ENCODE measurements at regions not wholly inside any gene's neighbourhood (a gene's known extent, or its start where the extent isn't known, plus 50 kb on each side); places are given as distances from the start of the nearest gene placed in this dataset.

DNA sequence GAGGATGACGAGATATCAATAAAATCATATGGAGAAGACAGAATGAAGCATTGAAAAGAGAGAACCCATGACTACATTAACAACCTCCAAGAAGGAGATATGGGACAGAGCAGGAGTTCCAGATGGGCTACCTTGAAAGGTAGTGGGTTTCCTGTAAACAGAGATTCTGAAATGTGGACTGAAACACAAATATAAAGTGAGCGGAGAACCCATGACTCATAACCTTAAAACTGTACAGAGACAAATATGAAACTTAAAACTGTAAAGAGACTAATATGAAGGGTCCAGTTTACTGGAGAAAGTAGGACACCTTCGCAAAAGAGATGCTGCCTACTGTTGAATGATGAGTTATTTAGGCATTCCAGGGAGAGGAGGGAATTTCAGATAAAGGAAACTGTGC lies 383.7 kb downstream of the CAAP1 start:
- Mint-ChIP-seq H3K4me3 (ENCODE audit: unreplicated experiment) (no peak overlapping the region), H3K27ac (ENCODE audit: unreplicated experiment) (no peak overlapping the region), H3K27me3 (ENCODE audit: low read depth, unreplicated experiment) (peaks cover 5% of the 10 kb centered on the region), H3K36me3 (ENCODE audit: low read depth, unreplicated experiment) (no peaks in the 10 kb centered on the region), H3K4me1 (ENCODE audit: low read depth, unreplicated experiment) (no peaks in the 10 kb centered on the region), H3K9me3 (ENCODE audit: unreplicated experiment) (no peaks in the 10 kb centered on the region)
- Histone ChIP-seq H3K27me3 (ENCODE audit: insufficient read depth, low read length) (no peaks in the 10 kb centered on the region), H3K9ac (ENCODE audit: low read length) (no peak overlapping the region), H3K4me3 (ENCODE audit: insufficient read depth, low read depth, low read length) (no peak overlapping the region), H3K4me2 (ENCODE audit: low read length) (no peak overlapping the region), H3K4me1 (ENCODE audit: insufficient read depth, low read length) (no peaks in the 10 kb centered on the region), H3K9me3 (ENCODE audit: insufficient read depth, low read depth, low read length) (no peaks in the 10 kb centered on the region), H3K27ac (ENCODE audit: low read depth, low read length) (no peak overlapping the region), H4K20me1 (ENCODE audit: insufficient read depth, low read length) (no peaks in the 10 kb centered on the region), H3K36me3 (ENCODE audit: insufficient read depth, low read length) (no peaks in the 10 kb centered on the region), H2AFZ (ENCODE audit: low read depth, low read length) (no peak overlapping the region), H3K79me2 (ENCODE audit: insufficient read depth, low read length) (no peaks in the 10 kb centered on the region)
- DNase-seq (ENCODE audit: low read depth) (no peak), FAIRE-seq (no peak)
- TF ChIP-seq, protein P1, sequence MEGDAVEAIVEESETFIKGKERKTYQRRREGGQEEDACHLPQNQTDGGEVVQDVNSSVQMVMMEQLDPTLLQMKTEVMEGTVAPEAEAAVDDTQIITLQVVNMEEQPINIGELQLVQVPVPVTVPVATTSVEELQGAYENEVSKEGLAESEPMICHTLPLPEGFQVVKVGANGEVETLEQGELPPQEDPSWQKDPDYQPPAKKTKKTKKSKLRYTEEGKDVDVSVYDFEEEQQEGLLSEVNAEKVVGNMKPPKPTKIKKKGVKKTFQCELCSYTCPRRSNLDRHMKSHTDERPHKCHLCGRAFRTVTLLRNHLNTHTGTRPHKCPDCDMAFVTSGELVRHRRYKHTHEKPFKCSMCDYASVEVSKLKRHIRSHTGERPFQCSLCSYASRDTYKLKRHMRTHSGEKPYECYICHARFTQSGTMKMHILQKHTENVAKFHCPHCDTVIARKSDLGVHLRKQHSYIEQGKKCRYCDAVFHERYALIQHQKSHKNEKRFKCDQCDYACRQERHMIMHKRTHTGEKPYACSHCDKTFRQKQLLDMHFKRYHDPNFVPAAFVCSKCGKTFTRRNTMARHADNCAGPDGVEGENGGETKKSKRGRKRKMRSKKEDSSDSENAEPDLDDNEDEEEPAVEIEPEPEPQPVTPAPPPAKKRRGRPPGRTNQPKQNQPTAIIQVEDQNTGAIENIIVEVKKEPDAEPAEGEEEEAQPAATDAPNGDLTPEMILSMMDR (IDR thresholded peaks at IDR 0.05; ENCODE audit: insufficient read depth, low read depth, low read length), result no peak
- no peak for TF ChIP-seq EZH2 (IDR thresholded peaks at IDR 0.05; ENCODE audit: insufficient read depth, low read length)

DNA sequence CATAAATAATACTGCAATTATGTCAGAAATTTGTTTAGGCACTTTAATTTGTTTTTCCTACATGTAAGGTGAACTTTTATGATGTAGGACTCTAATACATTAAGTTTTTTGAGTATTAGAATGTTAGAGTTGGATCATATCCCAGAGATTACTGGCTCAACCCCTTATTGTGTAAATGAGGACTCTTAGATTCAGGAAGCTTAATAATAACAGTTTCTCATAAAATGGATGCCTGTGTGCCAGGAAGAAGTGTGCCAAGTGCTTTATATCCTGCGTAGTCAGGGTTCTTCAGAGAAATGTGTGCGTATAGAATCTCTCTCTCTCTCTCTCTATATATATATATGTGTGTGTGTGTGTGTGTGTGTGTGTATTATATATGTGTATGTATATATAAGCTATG lies 388.5 kb downstream of the CAAP1 start:
- Histone ChIP-seq H4K20me1 (ENCODE audit: insufficient read depth, low read length) (no peaks in the 10 kb centered on the region), H3K79me2 (ENCODE audit: insufficient read depth, low read length) (no peaks in the 10 kb centered on the region), H3K27ac (ENCODE audit: low read depth, low read length) (no peak overlapping the region), H3K4me3 (ENCODE audit: insufficient read depth, low read depth, low read length) (no peak overlapping the region), H3K4me1 (ENCODE audit: insufficient read depth, low read length) (no peaks in the 10 kb centered on the region), H3K4me2 (ENCODE audit: low read length) (no peak overlapping the region), H2AFZ (ENCODE audit: low read depth, low read length) (no peak overlapping the region), H3K36me3 (ENCODE audit: insufficient read depth, low read length) (no peaks in the 10 kb centered on the region), H3K27me3 (ENCODE audit: insufficient read depth, low read length) (no peaks in the 10 kb centered on the region), H3K9ac (ENCODE audit: low read length) (no peak overlapping the region), H3K9me3 (ENCODE audit: insufficient read depth, low read depth, low read length) (no peaks in the 10 kb centered on the region)
- Mint-ChIP-seq H3K27ac (ENCODE audit: unreplicated experiment) (no peak overlapping the region), H3K36me3 (ENCODE audit: low read depth, unreplicated experiment) (no peaks in the 10 kb centered on the region), H3K9me3 (ENCODE audit: unreplicated experiment) (no peaks in the 10 kb centered on the region), H3K27me3 (ENCODE audit: low read depth, unreplicated experiment) (peaks cover 5% of the 10 kb centered on the region), H3K4me3 (ENCODE audit: unreplicated experiment) (no peak overlapping the region), H3K4me1 (ENCODE audit: low read depth, unreplicated experiment) (no peaks in the 10 kb centered on the region)
- FAIRE-seq, result no peak
- TF ChIP-seq, protein P1 (IDR thresholded peaks at IDR 0.05; ENCODE audit: insufficient read depth, low read depth, low read length), result no peak
- DNase-seq (ENCODE audit: low read depth), result no peak

DNA sequence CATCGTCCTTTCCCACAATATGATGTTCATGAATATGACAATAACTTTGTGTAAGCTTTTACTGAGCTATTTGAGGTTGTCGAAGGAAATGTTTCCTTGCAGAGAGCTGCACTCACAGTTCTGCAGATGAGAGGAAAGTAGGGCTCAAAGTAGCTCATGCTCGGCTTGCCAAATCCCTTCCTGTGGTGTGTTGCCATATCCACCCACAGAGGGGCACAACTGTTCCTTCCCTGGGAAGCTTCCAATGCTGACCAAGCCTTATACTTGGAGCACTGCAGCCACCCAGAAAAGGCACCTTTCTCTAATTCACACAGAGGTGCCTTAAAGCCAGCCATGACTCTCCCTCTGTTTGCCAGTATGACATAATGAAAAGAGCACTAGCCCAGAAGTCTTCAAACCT lies 390.3 kb downstream of the CAAP1 start:
- H3K4me1 ChIP-seq (ENCODE audit: insufficient read depth, low read length), result no peaks in the 10 kb centered on the region
- no peak overlapping the region for H3K4me3 Mint-ChIP-seq (ENCODE audit: unreplicated experiment)
- H3K36me3 Mint-ChIP-seq (ENCODE audit: low read depth, unreplicated experiment), result no peaks in the 10 kb centered on the region
- no peak overlapping the region for H2AFZ ChIP-seq (ENCODE audit: low read depth, low read length)
- H3K9me3 ChIP-seq (ENCODE audit: insufficient read depth, low read depth, low read length), result no peaks in the 10 kb centered on the region
- H3K27ac Mint-ChIP-seq (ENCODE audit: unreplicated experiment), result no peak overlapping the region
- H3K4me3 ChIP-seq (ENCODE audit: insufficient read depth, low read depth, low read length), result no peak overlapping the region
- no peaks in the 10 kb centered on the region for H3K36me3 ChIP-seq (ENCODE audit: insufficient read depth, low read length)
- no peak for FAIRE-seq
- no peaks in the 10 kb centered on the region for H3K79me2 ChIP-seq (ENCODE audit: insufficient read depth, low read length)
- DNase-seq (ENCODE audit: low read depth), result no peak
- no peak overlapping the region for H3K4me2 ChIP-seq (ENCODE audit: low read length)
- TF ChIP-seq EZH2 (IDR thresholded peaks at IDR 0.05; ENCODE audit: insufficient read depth, low read length), result no peak
- TF ChIP-seq, protein P1 (IDR thresholded peaks at IDR 0.05; ENCODE audit: insufficient read depth, low read depth, low read length), result no peak
- H3K9ac ChIP-seq (ENCODE audit: low read length), result no peak overlapping the region
- H3K9me3 Mint-ChIP-seq (ENCODE audit: unreplicated experiment), result no peaks in the 10 kb centered on the region
- no peak overlapping the region for H3K27ac ChIP-seq (ENCODE audit: low read depth, low read length)
- H3K27me3 ChIP-seq (ENCODE audit: insufficient read depth, low read length), result no peaks in the 10 kb centered on the region
- peaks cover 5% of the 10 kb centered on the region for H3K27me3 Mint-ChIP-seq (ENCODE audit: low read depth, unreplicated experiment)
- H3K4me1 Mint-ChIP-seq (ENCODE audit: low read depth, unreplicated experiment), result no peaks in the 10 kb centered on the region
- H4K20me1 ChIP-seq (ENCODE audit: insufficient read depth, low read length), result no peaks in the 10 kb centered on the region
